GM21367 (cell line): ENCODE measurements at regions not wholly inside any gene's neighbourhood (a gene's known extent, or its start where the extent isn't known, plus 50 kb on each side); places are given as distances from the start of the nearest gene placed in this dataset.

Experiments
- ATAC-seq: cut with Tn5 transposase; IDR thresholded peaks from one replicate; pipeline ENCODE4 v1.9.1; 2021; ENCODE audit not compliant: unreplicated experiment

GRCh38 chr11:134783234-134783633 lies 371.2 kb upstream of the B3GAT1 start:
- no peak for ATAC-seq

DNA sequence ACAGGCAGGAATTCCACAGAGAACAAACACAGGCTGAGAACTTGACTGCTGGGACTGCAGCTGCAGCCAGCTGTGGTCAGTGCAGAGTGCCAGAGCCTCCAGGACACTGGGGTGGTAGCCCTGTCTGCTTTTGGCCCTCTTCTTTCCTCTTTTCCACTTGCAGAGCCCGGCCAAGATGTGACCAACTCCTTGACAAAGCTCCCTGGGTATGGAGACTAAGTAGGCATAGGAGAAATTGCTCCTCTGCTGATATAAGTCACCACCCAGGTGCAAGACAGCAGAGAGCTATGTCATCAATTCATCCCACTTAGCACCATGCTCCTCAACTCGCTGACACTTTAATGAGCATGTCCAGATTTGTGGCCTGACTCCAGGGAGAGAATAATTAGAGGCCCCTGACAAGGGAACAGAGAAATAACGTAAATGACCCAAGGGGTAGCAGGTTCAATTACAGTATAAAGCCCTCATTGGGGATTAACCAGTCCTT lies 369.4 kb upstream of the B3GAT1 start:
- ATAC-seq, result no peak

DNA sequence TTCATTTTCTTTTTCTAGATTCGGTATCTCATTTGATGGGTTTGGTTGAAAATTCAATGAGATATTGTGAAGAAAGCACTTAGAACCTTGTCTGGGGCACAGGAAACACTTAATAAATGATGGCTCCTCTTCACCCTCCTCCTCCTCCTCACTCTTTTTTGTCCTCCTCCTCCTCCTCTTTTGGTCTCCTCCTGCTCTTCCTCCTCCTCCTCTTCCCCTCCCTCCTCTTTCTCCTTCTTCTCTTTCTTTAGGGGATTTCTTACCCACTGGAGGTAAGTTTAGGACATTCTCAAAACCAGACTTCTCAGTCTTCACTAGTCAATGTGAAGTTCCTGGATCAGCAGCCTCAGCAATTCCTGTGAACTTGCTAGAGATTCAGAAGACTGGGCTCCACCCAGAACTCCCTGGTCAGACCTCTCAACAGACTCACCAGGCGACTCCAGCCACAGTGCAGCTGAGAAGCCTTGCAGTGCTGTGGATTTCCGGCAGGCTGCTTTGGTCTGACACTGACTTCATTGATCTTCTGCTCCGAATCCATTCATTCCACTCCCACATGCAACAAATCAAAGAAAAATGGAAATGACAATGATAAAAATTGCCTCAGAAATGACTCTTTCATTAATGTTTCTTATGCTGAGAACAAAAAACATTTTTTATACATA lies 368.6 kb upstream of the B3GAT1 start:
- no peak for ATAC-seq

GRCh38 chr11:134779179-134779578 lies 367.1 kb upstream of the B3GAT1 start:
- no peak for ATAC-seq

GRCh38 chr11:134768463-134768862 lies 356.4 kb upstream of the B3GAT1 start:
- ATAC-seq, result no peak

- ATAC-seq, result no peak
These were observed 353.5 kb upstream of the B3GAT1 start for GRCh38 chr11:134765565-134765964.

DNA sequence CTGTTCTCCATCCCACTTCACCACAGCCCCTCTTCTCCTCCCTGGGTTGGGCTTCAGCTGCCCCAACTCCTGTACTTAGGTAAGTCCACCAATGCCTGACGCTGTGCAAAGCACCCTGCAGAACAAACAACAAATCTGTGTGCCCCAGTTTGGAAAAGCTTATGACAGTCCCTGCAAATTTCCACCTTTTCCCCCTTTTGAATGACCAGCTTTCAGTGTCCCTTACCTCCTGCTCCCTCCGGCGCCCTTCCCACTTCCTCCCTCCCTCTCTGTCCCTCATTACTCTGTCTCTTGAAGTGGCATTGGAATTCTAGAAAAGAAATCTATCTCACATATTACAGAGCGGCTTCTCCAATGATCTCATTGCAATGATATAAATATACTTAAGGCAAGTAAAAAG lies 352.9 kb upstream of the B3GAT1 start:
- no peak for ATAC-seq

- ATAC-seq, result no peak
These were observed 352.3 kb upstream of the B3GAT1 start for GRCh38 chr11:134764367-134764766.

GRCh38 chr11:134763030-134763388 lies 351.0 kb upstream of the B3GAT1 start:
- ATAC-seq, result no peak

DNA sequence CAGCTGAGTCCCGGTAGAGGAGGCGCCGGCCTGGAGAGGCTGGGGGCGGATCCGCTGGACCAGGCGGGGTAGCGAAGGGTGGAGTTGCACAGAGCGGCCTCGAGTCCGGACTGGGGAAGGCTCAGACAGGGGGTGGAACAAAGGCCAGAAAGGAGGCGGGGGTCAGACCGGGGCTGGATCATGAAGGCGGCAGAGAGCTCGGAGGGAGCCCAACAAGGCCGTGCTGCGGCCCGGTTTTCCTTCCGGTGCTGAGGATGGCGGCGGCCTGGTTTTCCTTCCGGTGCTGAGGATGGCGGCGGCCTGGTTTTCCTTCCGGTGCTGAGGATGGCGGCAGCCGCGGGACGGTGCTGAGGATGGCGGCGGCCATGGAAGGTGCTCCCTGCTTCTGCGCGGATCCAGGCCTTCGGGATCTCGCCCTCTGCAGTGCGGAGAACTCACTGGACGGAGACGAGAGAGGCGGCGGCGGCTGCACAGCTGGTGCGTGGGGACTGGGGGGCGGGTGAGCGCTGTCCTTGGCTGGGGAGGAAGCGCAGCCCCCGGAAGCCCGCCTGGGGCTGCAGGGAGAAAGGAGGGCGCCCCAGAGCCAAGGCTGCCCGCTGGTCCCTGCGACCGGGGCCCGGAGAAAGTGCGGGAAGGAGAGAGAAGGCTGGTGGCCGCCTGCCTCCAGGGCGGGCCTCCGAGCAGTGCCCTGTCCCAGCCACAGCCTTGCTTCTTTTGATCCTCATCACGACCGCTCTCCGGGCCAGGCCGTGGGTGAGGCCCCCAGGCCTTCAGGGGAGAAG lies 350.4 kb upstream of the B3GAT1 start:
- no peak for ATAC-seq

DNA sequence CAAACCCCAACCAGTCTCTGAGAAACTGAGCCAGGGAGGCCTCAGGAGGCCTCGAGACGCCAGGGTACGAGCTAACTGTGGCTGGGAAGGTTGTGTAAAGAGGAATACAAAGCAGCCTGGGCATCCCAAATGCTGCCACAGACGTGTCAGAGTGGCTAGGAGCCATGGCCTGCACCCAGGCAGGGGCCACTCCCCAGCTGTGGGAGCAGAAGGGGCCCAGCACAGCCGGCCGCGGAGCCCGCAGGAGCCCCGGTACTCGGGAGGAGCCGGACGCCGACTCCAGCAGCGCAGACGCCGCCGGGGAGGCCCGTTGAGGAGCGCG lies 349.8 kb upstream of the B3GAT1 start:
- ATAC-seq, result no peak

GRCh38 chr11:134761386-134761785 lies 349.3 kb upstream of the B3GAT1 start:
- ATAC-seq, result no peak

DNA sequence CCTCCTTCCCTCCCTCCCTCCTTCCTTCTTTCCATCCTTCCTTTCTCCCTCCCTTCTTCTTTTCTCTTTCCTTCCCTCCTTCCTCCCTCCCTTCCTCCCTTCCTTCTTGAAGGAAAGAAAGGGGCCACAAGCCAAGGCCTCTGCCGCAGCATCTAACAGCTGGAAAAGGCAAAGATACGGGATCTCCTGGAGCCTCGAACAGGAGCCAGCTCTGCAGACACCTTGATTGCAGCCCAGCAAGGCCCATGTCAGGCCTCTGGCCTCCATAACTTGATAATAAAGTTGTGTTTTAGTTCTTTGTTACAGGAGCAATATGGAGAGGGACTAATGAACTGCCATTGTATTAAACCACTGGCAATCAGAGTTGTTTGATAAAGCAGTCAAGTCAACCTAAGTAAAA lies 348.9 kb upstream of the B3GAT1 start:
- ATAC-seq, result no peak

- no peak for ATAC-seq
These were observed 348.3 kb upstream of the B3GAT1 start for GRCh38 chr11:134760299-134760698.

- ATAC-seq, result no peak
These were observed 347.8 kb upstream of the B3GAT1 start for GRCh38 chr11:134759855-134760254.

DNA sequence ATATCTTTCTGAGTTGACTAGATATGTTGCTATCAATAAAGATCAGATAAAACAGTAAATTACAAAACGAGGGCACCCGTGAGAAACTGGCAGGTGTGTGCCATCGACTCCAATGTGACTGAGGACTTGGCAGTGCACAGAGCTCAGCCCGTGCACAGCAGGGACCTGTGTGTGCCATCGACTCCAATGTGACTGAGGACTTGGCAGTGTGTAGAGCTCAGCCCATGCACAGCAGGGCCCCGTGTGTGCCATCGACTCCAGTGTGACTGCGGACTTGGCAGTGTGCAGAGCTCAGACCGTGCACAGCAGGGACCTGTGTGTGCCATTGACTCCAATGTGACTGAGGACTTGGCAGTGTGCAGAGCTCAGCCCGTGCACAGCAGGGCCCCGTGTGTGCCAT lies 347.2 kb upstream of the B3GAT1 start:
- no peak for ATAC-seq

DNA sequence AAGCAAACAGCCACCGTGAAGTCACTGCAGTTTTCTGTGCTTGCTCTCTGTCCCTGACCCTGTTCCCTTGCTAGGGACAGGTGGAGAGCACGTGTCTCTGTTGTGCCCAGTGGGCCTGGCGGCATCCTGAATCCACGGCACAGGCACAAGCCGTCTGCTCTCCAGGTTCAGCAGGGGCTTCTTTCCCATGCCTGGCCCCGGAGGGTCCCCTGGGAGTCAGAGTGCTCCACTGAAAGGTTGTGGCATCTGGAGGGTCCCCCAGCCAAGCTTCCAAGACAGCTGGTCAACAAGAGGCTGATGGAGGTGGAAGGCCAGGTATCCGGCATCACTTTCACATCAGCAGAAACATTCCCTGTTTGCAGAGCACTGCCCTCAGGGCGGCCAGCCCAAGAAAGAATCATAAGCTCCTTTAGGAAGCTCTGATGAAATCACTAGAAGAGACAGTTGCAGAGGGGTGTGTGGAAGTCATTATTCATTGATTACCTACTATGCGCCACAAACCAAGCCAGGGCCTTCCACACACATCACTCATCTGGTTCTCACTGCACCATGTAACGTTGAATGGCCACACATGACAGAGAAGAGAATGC lies 346.4 kb upstream of the B3GAT1 start:
- ATAC-seq, result no peak

- no peak for ATAC-seq
These were observed 345.6 kb upstream of the B3GAT1 start for GRCh38 chr11:134757633-134758032.

- ATAC-seq, result no peak
These were observed 344.9 kb upstream of the B3GAT1 start for GRCh38 chr11:134756811-134757540.

GRCh38 chr11:134755535-134755934 lies 343.5 kb upstream of the B3GAT1 start:
- ATAC-seq, result no peak

DNA sequence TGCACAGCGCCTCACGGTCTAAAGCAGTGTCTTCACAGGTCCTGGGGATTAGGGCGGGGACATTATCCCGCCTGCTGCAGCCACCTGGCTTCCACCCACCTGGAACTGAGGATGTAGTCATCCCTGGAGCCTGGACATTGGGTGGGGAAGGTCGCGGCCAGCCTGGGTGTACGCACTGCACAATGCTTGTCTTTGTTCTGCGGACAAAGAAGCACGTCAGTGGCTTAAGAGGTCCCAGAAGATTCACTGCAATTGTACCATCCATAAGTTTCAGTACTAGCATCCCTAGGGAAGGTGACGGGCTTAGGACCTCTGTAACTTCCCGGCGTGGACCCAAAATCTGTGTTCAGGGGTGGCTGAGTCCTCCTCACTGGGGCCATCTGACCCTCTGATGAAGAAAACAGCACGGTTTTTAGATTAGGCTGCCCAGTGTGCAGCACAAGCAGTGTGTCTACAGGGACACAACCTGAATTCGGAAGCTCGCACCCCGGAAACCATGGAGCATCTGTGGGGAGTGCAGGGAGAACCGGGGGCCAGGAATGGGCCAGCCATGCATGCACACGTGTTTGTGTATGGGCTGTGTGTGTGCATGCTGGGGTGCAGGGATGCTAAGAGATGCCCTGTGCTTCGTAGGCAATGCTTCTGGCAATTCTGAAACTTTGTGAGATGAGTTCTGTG lies 342.6 kb upstream of the B3GAT1 start:
- no peak for ATAC-seq
